ENCODE measurements at regions not wholly inside any gene's neighbourhood (a gene's known extent, or its start where the extent isn't known, plus 50 kb on each side); places are given as distances from the start of the nearest gene placed in this dataset.

- TF ChIP-seq CTCF (IDR thresholded peaks at IDR 0.05) (no peak), POLR2A (IDR thresholded peaks at IDR 0.05) (no peak), EP300 (IDR thresholded peaks at IDR 0.05) (no peak)
These were observed 131.2 kb upstream of the MKI67 start for GRCh38 chr10:128257428-128257827.

All from ovary (tissue), 3 donors.